Endodermal cell (in vitro differentiated cells): ENCODE measurements at regions not wholly inside any gene's neighbourhood (a gene's known extent, or its start where the extent isn't known, plus 50 kb on each side); places are given as distances from the start of the nearest gene placed in this dataset.

Source experiments
- DNase-seq: peaks from one replicate; pipeline ENCODE4 v3.0.0-alpha.2; 2017
- H3K27ac ChIP-seq: 2 replicates; pipeline ENCODE4 v1.5.1; 2013; ENCODE audit warnings: mild to moderate bottlenecking, low read depth, low read length, moderate library complexity
- H3K27me3 ChIP-seq: 2 replicates; pipeline ENCODE4 v1.6.1; 2013; ENCODE audit warnings: mild to moderate bottlenecking, low read length, moderate library complexity; ENCODE audit not compliant: insufficient read depth, control insufficient read depth, poor library complexity, severe bottlenecking
- H3K36me3 ChIP-seq: 2 replicates; pipeline ENCODE4 v1.7.0; 2013; ENCODE audit warnings: mild to moderate bottlenecking, low read length, moderate library complexity; ENCODE audit not compliant: control insufficient read depth, insufficient read depth
- H3K4me1 ChIP-seq: one replicate; pipeline ENCODE4 v1.7.0; 2013; ENCODE audit warnings: low read length; ENCODE audit not compliant: control insufficient read depth, insufficient read depth
- H3K4me3 ChIP-seq: 2 replicates; pipeline ENCODE4 v1.5.1; 2013; ENCODE audit warnings: mild to moderate bottlenecking, low read length, moderate library complexity
- H3K9ac ChIP-seq: 2 replicates; pipeline ENCODE4 v1.6.1; 2013; ENCODE audit warnings: mild to moderate bottlenecking, low read length, moderate library complexity; ENCODE audit not compliant: poor library complexity, severe bottlenecking; ENCODE audit errors: extremely low read depth
- H3K9me3 ChIP-seq: 2 replicates; pipeline ENCODE4 v1.6.1; 2013; ENCODE audit warnings: mild to moderate bottlenecking, low read length, moderate library complexity; ENCODE audit not compliant: control insufficient read depth
- H3K27ac Mint-ChIP-seq: 2 replicates; pipeline ENCODE4 v1.8.0; 2020; ENCODE audit warnings: mixed read lengths
- H3K27me3 Mint-ChIP-seq: 2 replicates; pipeline ENCODE4 v1.8.0; 2021; ENCODE audit warnings: mild to moderate bottlenecking, mixed read lengths; ENCODE audit not compliant: insufficient read depth
- H3K36me3 Mint-ChIP-seq: 2 replicates; pipeline ENCODE4 v1.8.0; 2020; ENCODE audit warnings: low read depth, mixed read lengths
- H3K4me1 Mint-ChIP-seq: 2 replicates; pipeline ENCODE4 v1.8.0; 2020; ENCODE audit warnings: mixed read lengths
- H3K4me3 Mint-ChIP-seq: 2 replicates; pipeline ENCODE4 v1.8.0; 2020; ENCODE audit warnings: mild to moderate bottlenecking, moderate library complexity, mixed read lengths
- H3K9me3 Mint-ChIP-seq: 2 replicates; pipeline ENCODE4 v1.8.0; 2020; ENCODE audit warnings: mild to moderate bottlenecking, mixed read lengths
- WGBS, 2 experiments: methylation state at CpG; one replicate each; pipeline versions ENCODE4 v1.1.5 to v1.1.7; 2013; ENCODE audit warnings: missing lambda C conversion rate in 2 of 2, mixed read lengths in 1 of 2; ENCODE audit not compliant: insufficient coverage in 1 of 2, insufficient read length in 1 of 2; 5-methylcytosine and 5-hydroxymethylcytosine counted together
- TF ChIP-seq, protein P1 (sequence below): fragments of 200-600 bp; sonication (generic); conservative IDR thresholded peaks from 2 replicates; pipeline ENCODE4 v1.5.0; 2021; ENCODE audit warnings: antibody characterized with exemption, mild to moderate bottlenecking

DNA sequence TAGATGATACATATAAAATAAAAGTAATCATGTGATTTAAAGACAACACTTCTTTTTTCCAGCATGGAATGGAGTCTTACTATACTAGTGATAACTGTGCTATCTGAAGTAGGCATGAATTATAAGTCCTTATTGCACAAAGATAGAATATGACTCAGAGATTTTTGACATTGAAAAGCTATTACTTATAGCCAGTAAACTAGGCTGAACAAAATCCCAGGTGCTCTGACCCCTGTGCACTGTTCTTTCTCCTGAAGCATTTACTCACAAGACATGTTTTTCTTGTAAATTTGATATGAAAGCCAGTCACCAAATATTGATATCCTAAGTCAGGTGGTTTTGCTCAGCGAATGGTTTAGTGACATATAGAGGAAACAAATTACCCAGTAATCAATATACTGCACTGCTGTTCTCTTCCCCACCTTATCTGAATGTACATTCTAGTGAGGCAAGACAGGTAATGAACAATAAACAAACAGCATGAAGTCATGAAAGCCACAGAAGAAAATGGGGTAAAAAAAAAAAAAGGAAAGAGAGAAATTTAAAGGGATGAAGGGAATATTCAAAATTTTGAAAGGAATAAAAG is 1567.0 kb upstream of the SPRY2 start:
- Mint-ChIP-seq H3K36me3 (no peaks in the 10 kb centered on the region), H3K27me3 (no peaks in the 10 kb centered on the region), H3K4me3 (no peak overlapping the region), H3K27ac (no peak overlapping the region), H3K9me3 (peaks cover 3% of the 10 kb centered on the region), H3K4me1 (no peaks in the 10 kb centered on the region)
- no peak for DNase-seq
- TF ChIP-seq, protein P1, sequence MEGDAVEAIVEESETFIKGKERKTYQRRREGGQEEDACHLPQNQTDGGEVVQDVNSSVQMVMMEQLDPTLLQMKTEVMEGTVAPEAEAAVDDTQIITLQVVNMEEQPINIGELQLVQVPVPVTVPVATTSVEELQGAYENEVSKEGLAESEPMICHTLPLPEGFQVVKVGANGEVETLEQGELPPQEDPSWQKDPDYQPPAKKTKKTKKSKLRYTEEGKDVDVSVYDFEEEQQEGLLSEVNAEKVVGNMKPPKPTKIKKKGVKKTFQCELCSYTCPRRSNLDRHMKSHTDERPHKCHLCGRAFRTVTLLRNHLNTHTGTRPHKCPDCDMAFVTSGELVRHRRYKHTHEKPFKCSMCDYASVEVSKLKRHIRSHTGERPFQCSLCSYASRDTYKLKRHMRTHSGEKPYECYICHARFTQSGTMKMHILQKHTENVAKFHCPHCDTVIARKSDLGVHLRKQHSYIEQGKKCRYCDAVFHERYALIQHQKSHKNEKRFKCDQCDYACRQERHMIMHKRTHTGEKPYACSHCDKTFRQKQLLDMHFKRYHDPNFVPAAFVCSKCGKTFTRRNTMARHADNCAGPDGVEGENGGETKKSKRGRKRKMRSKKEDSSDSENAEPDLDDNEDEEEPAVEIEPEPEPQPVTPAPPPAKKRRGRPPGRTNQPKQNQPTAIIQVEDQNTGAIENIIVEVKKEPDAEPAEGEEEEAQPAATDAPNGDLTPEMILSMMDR, result no peak
- Histone ChIP-seq H3K27me3 (no peaks in the 10 kb centered on the region), H3K4me1 (no peaks in the 10 kb centered on the region), H3K36me3 (no peaks in the 10 kb centered on the region), H3K27ac (no peak overlapping the region), H3K9ac (no peak overlapping the region), H3K9me3 (no peaks in the 10 kb centered on the region), H3K4me3 (no peak overlapping the region)
- WGBS, 2 experiments, result 80 to 100% methylated on average over 1 of the region's 1 CpG

DNA sequence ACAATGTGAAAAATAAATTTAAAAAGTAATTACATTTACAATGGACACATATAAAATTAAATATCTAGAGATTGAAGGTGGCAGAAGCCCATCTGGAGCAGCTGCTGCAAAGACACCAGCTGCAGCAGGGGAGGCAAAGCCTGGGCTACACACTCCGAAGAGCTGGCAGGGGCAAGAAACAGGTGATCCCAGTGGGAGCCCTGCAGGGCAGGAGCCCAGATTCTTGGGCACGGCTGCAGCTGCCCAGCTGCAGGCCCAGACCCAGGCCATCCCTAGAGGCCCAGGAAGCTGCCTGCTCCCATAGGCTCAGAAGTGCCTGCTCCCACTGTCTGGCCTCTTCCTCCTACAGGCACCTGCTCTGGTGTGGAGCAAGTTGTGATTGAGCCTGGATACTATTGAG is 1547.9 kb upstream of the SPRY2 start:
- Histone ChIP-seq H3K9ac (no peak overlapping the region), H3K4me3 (no peak overlapping the region), H3K27ac (no peak overlapping the region), H3K27me3 (no peaks in the 10 kb centered on the region), H3K36me3 (no peaks in the 10 kb centered on the region), H3K9me3 (peaks cover 51% of the 10 kb centered on the region), H3K4me1 (no peaks in the 10 kb centered on the region)
- WGBS, 2 experiments, result 92 to 100% methylated on average over 1 to 2 of the region's 2 CpGs
- no peak for DNase-seq
- TF ChIP-seq, protein P1, result no peak
- Mint-ChIP-seq H3K9me3 (peaks cover 48% of the 10 kb centered on the region), H3K36me3 (peaks cover 14% of the 10 kb centered on the region), H3K27me3 (no peaks in the 10 kb centered on the region), H3K27ac (no peak overlapping the region), H3K4me1 (no peaks in the 10 kb centered on the region), H3K4me3 (no peak overlapping the region)

- TF ChIP-seq, protein P1, result no peak
- Mint-ChIP-seq H3K4me3 (peak overlapping the region; percentile 1), H3K27me3 (no peaks in the 10 kb centered on the region), H3K9me3 (peaks cover 26% of the 10 kb centered on the region), H3K4me1 (peaks cover 55% of the 10 kb centered on the region), H3K36me3 (peaks cover 22% of the 10 kb centered on the region), H3K27ac (peak overlapping the region; percentile 89)
- no peaks in the 10 kb centered on the region for H3K27me3 ChIP-seq
- no peaks in the 10 kb centered on the region for H3K36me3 ChIP-seq
- H3K9ac ChIP-seq, result peak overlapping the region; percentile 70
- peaks cover 7% of the 10 kb centered on the region for H3K4me1 ChIP-seq
- WGBS, 2 experiments, result 11 to 20% methylated on average over 3 to 8 of the region's 10 CpGs
- peak overlapping the region; percentile 70 for H3K27ac ChIP-seq
- DNase-seq, result peak; percentile 95
- no peak overlapping the region for H3K4me3 ChIP-seq
- peaks cover 20% of the 10 kb centered on the region for H3K9me3 ChIP-seq
Measured at GRCh38 chr13:81874681-81875661, 1534.0 kb upstream of the SPRY2 start.
